ENCODE measurements at regions not wholly inside any gene's neighbourhood (a gene's known extent, or its start where the extent isn't known, plus 50 kb on each side); places are given as distances from the start of the nearest gene placed in this dataset.

- TF ChIP-seq PRDM4 (tag by site-specific recombination; IDR thresholded peaks at IDR 0.05) (no peak), ZNF146 (tag by site-specific recombination; IDR thresholded peaks at IDR 0.05) (no peak), ZNF24 (tag by site-specific recombination; IDR thresholded peaks at IDR 0.05) (no peak), PBX3 (CRISPR knock-in tag; IDR thresholded peaks at IDR 0.05) (no peak), ZNF785 (tag by site-specific recombination; IDR thresholded peaks at IDR 0.05) (no peak)
- TF ChIP-seq, protein P1, sequence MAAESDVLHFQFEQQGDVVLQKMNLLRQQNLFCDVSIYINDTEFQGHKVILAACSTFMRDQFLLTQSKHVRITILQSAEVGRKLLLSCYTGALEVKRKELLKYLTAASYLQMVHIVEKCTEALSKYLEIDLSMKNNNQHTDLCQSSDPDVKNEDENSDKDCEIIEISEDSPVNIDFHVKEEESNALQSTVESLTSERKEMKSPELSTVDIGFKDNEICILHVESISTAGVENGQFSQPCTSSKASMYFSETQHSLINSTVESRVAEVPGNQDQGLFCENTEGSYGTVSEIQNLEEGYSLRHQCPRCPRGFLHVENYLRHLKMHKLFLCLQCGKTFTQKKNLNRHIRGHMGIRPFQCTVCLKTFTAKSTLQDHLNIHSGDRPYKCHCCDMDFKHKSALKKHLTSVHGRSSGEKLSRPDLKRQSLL (tag by site-specific recombination; IDR thresholded peaks at IDR 0.05) = no peak
These were observed 113.8 kb upstream of the COL1A2 start (continued) for GRCh38 chr7:94280851-94281250.

- POLR2A ChIA-PET = no interaction called here
- Histone ChIP-seq H3K4me3 (ENCODE audit: low read depth, low read length) (no peak overlapping the region), H3K9me3 (ENCODE audit: control insufficient read depth, insufficient read depth, low read depth, low read length) (no peaks in the 10 kb centered on the region), H3K36me3 (ENCODE audit: control insufficient read depth in 2 of 2, insufficient read depth in 1 of 2, low read length in 2 of 2) (no peaks in the 10 kb centered on the region), H3K27ac (ENCODE audit: extremely low read depth, low read depth, low read length) (no peak overlapping the region), H3K4me1 (ENCODE audit: control insufficient read depth, insufficient read depth, low read length) (no peaks in the 10 kb centered on the region)
- CTCF ChIA-PET = interaction anchor here (1.2 kb wide), 1 partner anchor 111 kb away, joined by 4 read pairs; no protein-coding TSS in a partner anchor
- TF ChIP-seq ZFP3 (tag by site-specific recombination; IDR thresholded peaks at IDR 0.05; ENCODE audit: low read depth) = no peak
- TF ChIP-seq ZFHX2 (tag by site-specific recombination; conservative IDR thresholded peaks at IDR 0.05) = no peak
- TF ChIP-seq GLIS1 (tag by site-specific recombination; IDR thresholded peaks at IDR 0.05) = no peak
- TF ChIP-seq ZNF692 (tag by site-specific recombination; IDR thresholded peaks at IDR 0.05) = no peak
- no peak for TF ChIP-seq ZNF202 (tag by site-specific recombination; IDR thresholded peaks at IDR 0.05; ENCODE audit: borderline replicate concordance)
- no peak for TF ChIP-seq ZNF394 (tag by site-specific recombination; IDR thresholded peaks at IDR 0.05; ENCODE audit: borderline replicate concordance)
- TF ChIP-seq ZNF555 (tag by site-specific recombination; conservative IDR thresholded peaks at IDR 0.05) = no peak
- no peak for TF ChIP-seq ZNF266 (tag by site-specific recombination; IDR thresholded peaks at IDR 0.05; ENCODE audit: low read depth)
- TF ChIP-seq ZNF26 (tag by site-specific recombination; IDR thresholded peaks at IDR 0.05) = no peak
- TF ChIP-seq ZNF184 (tag by site-specific recombination; IDR thresholded peaks at IDR 0.05) = no peak
- TF ChIP-seq ZNF302 (tag by site-specific recombination; IDR thresholded peaks at IDR 0.05; ENCODE audit: low read depth) = no peak
- no peak for TF ChIP-seq ZNF488 (tag by site-specific recombination; IDR thresholded peaks at IDR 0.05)
- TF ChIP-seq ZNF341 (tag by site-specific recombination; IDR thresholded peaks at IDR 0.05; ENCODE audit: low read depth) = no peak
- no peak for TF ChIP-seq ZNF600 (tag by site-specific recombination; IDR thresholded peaks at IDR 0.05)
- TF ChIP-seq MZF1 (tag by site-specific recombination; IDR thresholded peaks at IDR 0.05; ENCODE audit: borderline replicate concordance) = no peak
- no peak for TF ChIP-seq ZBTB11 (tag by site-specific recombination; conservative IDR thresholded peaks at IDR 0.05; ENCODE audit: low read depth)
These were observed 110.6 kb upstream of the COL1A2 start for GRCh38 chr7:94284104-94284503.
